ENCODE measurements at regions not wholly inside any gene's neighbourhood (a gene's known extent, or its start where the extent isn't known, plus 50 kb on each side); places are given as distances from the start of the nearest gene placed in this dataset.
"Not testable (repeated sequence)": the region's sequence is repeated elsewhere in the genome, so short reads cannot be mapped to it uniquely, and the experiment has no call there.

DNA sequence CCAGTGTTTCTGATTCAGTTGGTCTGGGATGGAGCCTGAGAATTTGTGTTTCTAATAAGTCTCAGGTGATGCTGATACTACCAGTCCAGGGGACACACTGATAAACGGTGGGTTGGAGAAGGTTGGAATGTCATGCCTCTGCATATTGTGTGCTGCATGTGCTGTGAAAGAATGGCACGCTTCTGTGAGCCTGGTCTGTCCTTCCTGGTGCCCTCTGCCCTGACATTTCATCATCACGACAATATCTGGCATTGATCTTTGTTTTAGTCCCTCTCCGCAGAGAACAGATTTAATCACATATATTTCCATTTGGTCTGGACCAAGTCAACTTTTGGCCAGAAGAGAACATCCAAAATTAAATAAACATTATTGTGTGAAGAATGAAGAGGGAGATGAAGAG is 207.0 kb downstream of the BCL2L11 start:
- H3K56ac ChIP-seq (replicated peaks; ENCODE audit: insufficient read length, low read depth, low read length); H2BK120ac ChIP-seq (replicated peaks; ENCODE audit: low read depth, low read length); H2BK20ac ChIP-seq (ENCODE audit: low read length); H4K5ac ChIP-seq (ENCODE audit: insufficient read length, low read depth, low read length); H2BK15ac ChIP-seq (ENCODE audit: low read length); H2BK5ac ChIP-seq (ENCODE audit: low read depth, low read length); H3K27me3 ChIP-seq (replicated peaks in 1 of 4; ENCODE audit: control insufficient read depth in 3 of 4, extremely low read depth in 1 of 4, insufficient read depth in 3 of 4, low read length in 3 of 4); H3K9ac ChIP-seq (replicated peaks in 1 of 4; ENCODE audit: extremely low read depth in 1 of 4, low read depth in 3 of 4, low read length in 3 of 4); H3K4ac ChIP-seq (replicated peaks; ENCODE audit: insufficient read length, low read depth, low read length); H4K20me1 ChIP-seq (replicated peaks in 1 of 2; ENCODE audit: control insufficient read depth in 1 of 2, insufficient read depth in 2 of 2, low read length in 2 of 2); H3K18ac ChIP-seq (ENCODE audit: extremely low read depth, low read length); H3K23me2 ChIP-seq (ENCODE audit: low read depth, low read length); H3K36me3 ChIP-seq (ENCODE audit: control insufficient read depth in 2 of 4, insufficient read depth in 4 of 4, low read length in 3 of 4); H3K79me2 ChIP-seq (ENCODE audit: control insufficient read depth in 1 of 2, insufficient read depth in 2 of 2, low read length in 2 of 2); H3K14ac ChIP-seq (ENCODE audit: insufficient read length); POLR2A ChIA-PET (ENCODE audit: partially characterized antibody); H3K4me3 ChIP-seq (ENCODE audit: extremely low read depth in 1 of 4, insufficient read depth in 2 of 4, low read depth in 3 of 4, low read length in 4 of 4); H3K4me2 ChIP-seq (ENCODE audit: insufficient read depth in 1 of 2, low read depth in 2 of 2, low read length in 2 of 2); H3K4me1 ChIP-seq (replicated peaks in 1 of 4; ENCODE audit: control insufficient read depth in 3 of 4, insufficient read depth in 4 of 4, low read length in 3 of 4); DNase-seq (ENCODE audit: low read depth in 1 of 2, low spot score in 2 of 2); H4K91ac ChIP-seq (replicated peaks; ENCODE audit: insufficient read length, low read length); H3K27ac ChIP-seq (ENCODE audit: low read depth, low read length); H3K23ac ChIP-seq (ENCODE audit: insufficient read length); H3K79me1 ChIP-seq (ENCODE audit: low read depth, low read length); H2AK5ac ChIP-seq (ENCODE audit: low read depth, low read length); H3K9me3 ChIP-seq (ENCODE audit: insufficient read depth in 2 of 2, low read depth in 1 of 2, low read length in 1 of 2); H2BK12ac ChIP-seq (ENCODE audit: low read depth, low read length); CTCF ChIA-PET (ENCODE audit: partially characterized antibody); FAIRE-seq; H2AFZ ChIP-seq (ENCODE audit: low read length); H4K8ac ChIP-seq (ENCODE audit: extremely low read depth, insufficient read depth, low read length): not testable (repeated sequence)
- WGBS, 2 experiments (ENCODE audit: extremely low coverage in 1 of 2, insufficient coverage in 1 of 2, insufficient read length in 1 of 2, insufficient replicate concordance in 2 of 2, low coverage in 1 of 2, low lambda C conversion rate in 2 of 2, missing lambda C conversion rate in 1 of 2), result no CpG with 5 or more reads among the region's 4 CpGs

DNA sequence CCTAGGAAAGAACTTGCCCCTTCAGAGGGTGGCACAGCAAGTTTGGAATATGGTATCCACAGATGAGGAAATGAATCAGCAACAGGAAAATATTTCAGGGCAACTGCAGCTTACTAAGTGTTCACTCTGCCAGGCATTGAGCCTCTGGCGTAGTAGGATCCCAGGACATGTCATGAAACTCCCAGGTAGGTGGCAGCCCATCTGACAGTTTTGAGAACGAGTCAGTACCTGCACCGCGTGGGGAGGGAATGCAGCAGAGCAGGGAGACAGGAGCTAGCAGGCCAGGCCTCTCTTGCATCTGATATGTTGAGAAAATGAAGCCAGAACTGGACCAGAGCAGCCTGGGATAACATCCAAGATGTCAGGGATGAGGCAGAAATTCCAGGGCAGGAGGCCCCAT is 208.6 kb downstream of the BCL2L11 start:
- H2BK15ac ChIP-seq (ENCODE audit: low read length); H3K36me3 ChIP-seq (ENCODE audit: control insufficient read depth in 2 of 4, insufficient read depth in 4 of 4, low read length in 3 of 4); H2AFZ ChIP-seq (ENCODE audit: low read length); H2BK12ac ChIP-seq (ENCODE audit: low read depth, low read length); H3K79me1 ChIP-seq (ENCODE audit: low read depth, low read length); H2BK20ac ChIP-seq (ENCODE audit: low read length); FAIRE-seq; H3K27ac ChIP-seq (ENCODE audit: low read depth, low read length); H3K4me1 ChIP-seq (replicated peaks in 1 of 4; ENCODE audit: control insufficient read depth in 3 of 4, insufficient read depth in 4 of 4, low read length in 3 of 4); DNase-seq (ENCODE audit: low read depth in 1 of 2, low spot score in 2 of 2); H3K4me2 ChIP-seq (ENCODE audit: insufficient read depth in 1 of 2, low read depth in 2 of 2, low read length in 2 of 2); H2AK5ac ChIP-seq (ENCODE audit: low read depth, low read length); H3K23ac ChIP-seq (ENCODE audit: insufficient read length); H3K4me3 ChIP-seq (ENCODE audit: extremely low read depth in 1 of 4, insufficient read depth in 2 of 4, low read depth in 3 of 4, low read length in 4 of 4); H3K9me3 ChIP-seq (ENCODE audit: insufficient read depth in 2 of 2, low read depth in 1 of 2, low read length in 1 of 2); H4K8ac ChIP-seq (ENCODE audit: extremely low read depth, insufficient read depth, low read length); H4K5ac ChIP-seq (ENCODE audit: insufficient read length, low read depth, low read length); H3K9ac ChIP-seq (replicated peaks in 1 of 4; ENCODE audit: extremely low read depth in 1 of 4, low read depth in 3 of 4, low read length in 3 of 4); H3K14ac ChIP-seq (ENCODE audit: insufficient read length); H3K56ac ChIP-seq (replicated peaks; ENCODE audit: insufficient read length, low read depth, low read length); H4K91ac ChIP-seq (replicated peaks; ENCODE audit: insufficient read length, low read length); POLR2A ChIA-PET (ENCODE audit: partially characterized antibody); H3K79me2 ChIP-seq (ENCODE audit: control insufficient read depth in 1 of 2, insufficient read depth in 2 of 2, low read length in 2 of 2); H2BK5ac ChIP-seq (ENCODE audit: low read depth, low read length); H2BK120ac ChIP-seq (replicated peaks; ENCODE audit: low read depth, low read length); CTCF ChIA-PET (ENCODE audit: partially characterized antibody); H3K18ac ChIP-seq (ENCODE audit: extremely low read depth, low read length); H4K20me1 ChIP-seq (replicated peaks in 1 of 2; ENCODE audit: control insufficient read depth in 1 of 2, insufficient read depth in 2 of 2, low read length in 2 of 2); H3K23me2 ChIP-seq (ENCODE audit: low read depth, low read length); H3K4ac ChIP-seq (replicated peaks; ENCODE audit: insufficient read length, low read depth, low read length); H3K27me3 ChIP-seq (replicated peaks in 1 of 4; ENCODE audit: control insufficient read depth in 3 of 4, extremely low read depth in 1 of 4, insufficient read depth in 3 of 4, low read length in 3 of 4): not testable (repeated sequence)
- WGBS, 2 experiments (ENCODE audit: extremely low coverage in 1 of 2, insufficient coverage in 1 of 2, insufficient read length in 1 of 2, insufficient replicate concordance in 2 of 2, low coverage in 1 of 2, low lambda C conversion rate in 2 of 2, missing lambda C conversion rate in 1 of 2), result no CpG with 5 or more reads among the region's 4 CpGs

Data from H1 (cell line).